NOMO-1 treated with dmso at 0.1 percent for 144 hours (cell line): ENCODE measurements at regions not wholly inside any gene's neighbourhood (a gene's known extent, or its start where the extent isn't known, plus 50 kb on each side); places are given as distances from the start of the nearest gene placed in this dataset.

ENCODE experiments used
- DNase-seq: peaks from one replicate; lab custom pipeline; 2025; ENCODE audit not compliant: unreplicated experiment; lab: John Stamatoyannopoulos, UW

DNA sequence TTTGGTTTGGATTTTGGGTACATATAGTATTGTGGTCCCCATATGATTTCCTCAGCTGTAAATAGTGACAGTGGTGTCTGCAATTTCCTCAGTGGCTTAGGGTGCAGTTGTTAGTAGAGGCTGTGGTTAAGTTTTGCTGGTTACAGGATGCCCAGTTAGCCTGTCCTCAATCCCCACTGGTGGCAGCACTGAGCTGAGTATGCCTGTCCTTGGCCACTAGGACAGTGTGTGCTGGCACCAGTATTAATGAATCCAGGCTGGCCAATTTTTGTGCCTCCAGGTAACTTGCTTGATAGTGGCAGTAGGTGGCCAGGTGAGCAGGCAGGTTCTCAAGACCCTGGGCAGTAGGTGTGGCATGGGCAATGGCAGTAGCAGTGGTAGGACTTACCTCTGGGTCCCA is 973.1 kb downstream of the TMEM182 start:
- no peak for DNase-seq

DNA sequence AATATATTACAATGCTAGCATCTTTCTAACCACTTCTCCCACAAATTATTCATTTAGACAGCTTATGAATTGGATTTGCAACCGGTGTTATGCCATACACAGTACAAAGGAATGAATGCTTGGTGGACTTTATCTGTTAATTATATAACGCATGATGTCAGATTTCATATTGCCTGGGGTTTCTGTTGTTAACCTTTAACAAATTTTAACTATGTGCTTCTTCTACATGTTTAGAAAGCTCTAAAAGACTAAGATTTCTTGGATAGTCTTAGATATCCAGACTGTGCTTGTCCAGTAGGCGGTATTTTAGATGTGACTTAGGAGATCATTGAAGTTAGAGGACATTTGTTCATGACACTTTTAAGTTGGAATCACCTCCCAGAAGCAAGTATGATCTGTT is 976.3 kb downstream of the TMEM182 start:
- DNase-seq = no peak

DNA sequence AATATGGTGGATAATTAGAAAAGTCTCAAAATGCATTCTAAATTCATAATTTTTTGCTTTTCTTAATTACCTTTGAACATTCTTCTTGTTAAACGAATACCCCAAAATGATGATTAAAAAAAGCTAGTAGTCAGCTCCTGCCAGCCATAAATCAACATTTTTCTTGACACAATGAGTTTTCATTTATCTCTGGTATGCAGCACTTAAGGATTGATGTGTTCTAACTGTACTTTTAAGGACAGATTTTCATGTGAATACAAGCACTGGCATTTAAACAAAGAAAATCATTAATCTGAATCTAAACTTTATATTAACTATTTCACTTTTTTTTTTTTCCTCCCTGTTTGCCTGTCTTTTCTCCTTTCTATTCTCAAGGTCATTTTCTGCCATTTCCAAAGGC is 976.8 kb downstream of the TMEM182 start:
- no peak for DNase-seq

DNA sequence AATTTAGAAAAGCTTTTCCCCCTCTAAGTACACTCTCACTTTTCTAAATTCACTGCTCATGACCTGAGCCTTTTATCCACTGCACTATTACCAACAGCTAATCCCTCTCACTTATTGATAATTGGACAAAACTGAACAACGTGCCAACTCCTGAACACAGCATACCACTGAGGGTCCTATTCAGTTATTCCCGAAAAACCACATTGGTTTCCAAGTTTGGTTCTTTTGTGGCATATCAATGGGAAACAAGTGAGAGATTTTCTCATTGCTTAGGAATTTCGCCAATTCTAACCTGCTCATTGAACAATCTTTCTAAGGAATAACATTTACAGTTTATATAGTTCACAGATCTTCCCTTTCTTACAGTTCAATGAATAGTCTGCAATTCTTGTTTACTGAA is 977.4 kb downstream of the TMEM182 start:
- no peak for DNase-seq

DNA sequence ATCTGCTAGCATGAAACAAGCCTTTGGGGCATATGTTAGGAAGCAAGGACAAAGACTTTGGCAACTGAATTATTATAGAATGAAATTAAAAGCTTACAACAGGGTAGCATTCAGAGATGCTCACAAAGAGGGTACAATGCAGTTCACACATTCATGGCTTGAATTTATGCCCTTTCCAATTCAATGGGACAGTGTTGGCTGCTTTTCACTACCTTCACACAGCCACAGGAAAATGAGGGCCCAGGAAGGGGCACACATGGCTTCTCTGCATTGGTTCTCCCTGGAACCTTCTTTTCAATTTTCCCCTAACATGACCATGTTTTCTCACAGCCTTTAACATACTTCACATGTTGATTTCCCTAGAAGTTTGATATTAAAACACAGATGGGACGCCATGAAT is 978.1 kb downstream of the TMEM182 start:
- DNase-seq = no peak

DNA sequence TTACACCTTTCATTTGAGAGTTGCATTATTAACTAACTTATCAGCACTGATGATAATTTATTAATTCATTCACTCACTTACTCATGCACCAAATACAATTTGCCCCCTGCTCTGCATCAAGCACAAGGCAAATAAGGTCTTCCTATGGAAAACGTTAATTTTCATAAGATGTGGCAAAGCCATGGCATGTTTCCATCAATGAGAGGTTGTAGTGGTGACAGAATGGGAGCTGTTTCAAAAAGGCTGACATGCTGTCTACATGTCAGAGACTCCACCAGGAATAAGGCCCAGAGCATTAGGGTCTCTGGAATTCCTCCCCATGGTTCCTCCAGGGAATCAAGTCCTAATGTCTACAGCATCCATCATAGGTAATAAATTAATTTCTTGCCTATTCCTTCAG is 978.8 kb downstream of the TMEM182 start:
- DNase-seq = no peak

DNA sequence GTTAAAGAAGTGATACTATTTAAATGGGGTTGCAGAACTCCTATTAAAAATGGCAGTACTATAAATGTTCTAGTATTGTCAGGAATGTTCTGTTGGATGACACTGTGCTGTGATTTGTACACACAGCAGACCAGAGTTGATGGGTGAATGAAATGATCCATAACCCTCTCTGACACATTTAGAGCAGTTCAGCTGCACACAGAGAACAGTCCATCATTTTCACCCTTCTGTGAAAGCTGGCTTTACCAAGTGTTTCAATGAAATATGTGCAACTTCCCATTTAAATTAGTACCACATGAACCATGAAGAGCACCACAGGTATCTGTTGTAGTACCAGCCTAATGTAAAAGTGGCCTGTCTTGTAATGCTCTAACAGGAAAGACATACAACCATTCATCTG is 981.4 kb downstream of the TMEM182 start:
- DNase-seq = no peak

GRCh38 chr2:103754530-103754929 is 992.7 kb downstream of the TMEM182 start:
- DNase-seq = no peak

GRCh38 chr2:103773884-103774283 is 1012.1 kb downstream of the TMEM182 start:
- DNase-seq = no peak

DNA sequence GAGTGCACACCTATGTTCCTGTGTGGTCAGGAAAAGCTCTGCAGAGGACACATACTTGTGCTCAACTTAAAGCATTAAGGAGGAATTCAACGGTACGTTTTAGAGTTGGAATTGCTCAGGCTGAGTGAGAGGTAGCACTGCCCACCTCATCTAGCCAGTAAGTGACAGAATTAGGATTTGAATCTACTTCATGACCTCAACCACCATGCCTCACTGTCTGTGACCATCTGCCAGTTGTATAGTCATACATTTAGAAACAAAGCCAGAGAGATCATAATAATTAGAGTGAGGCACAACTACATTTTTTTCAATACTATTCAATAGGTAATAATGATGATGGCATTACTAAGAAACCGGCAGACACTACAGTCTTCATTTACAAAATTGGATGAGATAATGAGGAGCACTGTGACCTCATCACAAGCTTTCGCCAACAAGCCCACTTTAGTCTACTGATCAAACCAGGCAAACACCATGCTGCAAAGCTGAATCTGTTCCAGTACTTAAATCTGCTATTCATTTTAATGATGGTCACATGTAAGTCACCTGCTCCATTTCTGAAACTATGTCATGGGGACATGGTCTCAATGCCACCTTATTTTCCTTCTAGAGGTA is 1018.4 kb downstream of the TMEM182 start:
- DNase-seq = no peak

- no peak for DNase-seq
Measured at GRCh38 chr2:103781313-103781712, 1019.5 kb downstream of the TMEM182 start.

DNA sequence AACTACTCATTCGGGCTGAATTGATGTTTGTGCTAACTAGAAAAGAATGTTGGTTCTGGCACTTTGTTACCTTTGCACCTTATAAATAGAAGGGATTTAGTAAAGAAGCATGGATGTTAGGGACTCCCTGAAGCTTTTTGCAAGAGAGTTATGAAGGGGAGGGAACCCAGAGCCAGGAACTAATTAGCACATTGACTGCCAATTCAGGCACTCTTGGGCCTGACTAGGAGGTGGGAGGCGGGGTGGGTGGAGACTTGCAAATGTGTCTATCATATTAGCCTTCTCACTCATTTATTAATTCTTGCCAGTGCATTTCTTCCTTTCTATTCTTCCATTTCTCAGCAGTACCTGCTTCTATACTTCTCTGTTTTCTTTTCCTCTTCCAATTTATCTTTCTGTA is 1022.4 kb downstream of the TMEM182 start:
- DNase-seq = no peak

- DNase-seq = no peak
Measured at GRCh38 chr2:103785432-103785831, 1023.6 kb downstream of the TMEM182 start.

- DNase-seq = no peak
Measured at GRCh38 chr2:103785956-103786355, 1024.1 kb downstream of the TMEM182 start.

DNA sequence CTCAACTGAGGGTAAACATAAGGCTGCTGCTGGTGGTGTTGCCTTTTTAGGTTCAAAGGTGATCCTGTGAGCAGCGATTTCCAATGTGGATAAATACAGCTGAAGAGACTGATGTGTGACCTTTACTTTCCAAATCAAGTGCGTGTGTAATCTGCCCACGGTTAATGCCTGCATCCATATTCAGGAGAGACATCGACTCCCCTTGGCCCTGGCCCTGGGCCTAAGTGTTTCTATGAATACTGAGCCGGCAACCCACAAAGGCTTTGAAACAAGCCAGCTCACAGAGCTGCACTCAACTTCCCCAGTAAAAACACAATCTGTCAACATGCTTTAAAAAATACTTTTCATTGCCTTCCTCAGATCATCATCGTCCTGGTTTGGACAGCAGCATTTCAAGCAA is 1026.6 kb downstream of the TMEM182 start:
- no peak for DNase-seq

DNA sequence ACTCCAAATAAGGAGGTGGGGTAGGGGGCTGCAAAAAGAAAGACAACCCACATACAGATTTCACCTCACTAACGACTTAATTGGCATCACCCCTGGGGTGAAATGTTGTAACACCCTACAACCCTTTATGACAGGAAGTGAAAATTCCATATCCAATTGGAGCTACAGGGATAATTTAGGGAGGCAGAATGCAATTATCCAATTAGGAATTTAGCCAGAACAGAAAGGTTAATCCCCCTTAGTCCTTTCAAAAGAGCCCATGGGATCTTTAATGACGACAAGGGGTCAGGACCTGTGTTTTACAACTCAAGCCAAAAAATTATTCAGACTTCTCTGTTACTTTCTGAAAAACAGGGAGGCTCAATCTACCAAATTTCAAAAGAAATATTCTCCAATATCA is 1027.1 kb downstream of the TMEM182 start:
- DNase-seq = no peak

DNA sequence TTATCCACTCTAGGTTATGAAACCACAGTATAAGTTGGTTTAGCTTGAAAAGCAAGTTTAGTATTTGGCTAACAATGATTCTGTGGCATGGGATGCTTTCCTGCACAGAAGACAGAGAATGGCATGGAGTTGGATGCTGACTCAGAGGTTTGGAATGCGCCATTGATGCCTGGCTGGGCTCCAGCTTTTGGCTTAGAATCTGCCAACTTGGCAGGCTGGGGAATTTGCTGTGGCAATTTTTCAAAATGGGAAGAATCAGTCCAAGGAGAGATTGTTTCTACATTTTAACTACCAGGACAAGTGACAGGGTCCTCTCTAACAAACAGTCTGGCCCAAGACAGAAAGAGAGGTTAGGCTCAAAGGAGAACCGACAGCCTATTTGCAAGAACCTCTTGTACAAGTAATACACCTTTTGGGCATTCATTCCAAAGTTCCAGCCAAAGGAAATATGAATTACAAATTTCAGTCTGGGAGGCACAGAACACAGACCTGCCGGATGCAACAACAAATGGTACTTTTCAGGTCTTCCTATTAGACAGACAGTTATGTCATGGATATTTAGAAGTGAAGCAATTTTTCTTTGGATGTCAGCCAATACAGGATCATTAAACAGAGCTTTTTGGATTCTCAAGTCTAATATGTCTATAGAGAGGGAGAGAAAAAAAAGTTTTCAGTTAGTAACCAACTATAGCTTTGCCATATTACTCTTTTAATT is 1027.7 kb downstream of the TMEM182 start:
- no peak for DNase-seq

GRCh38 chr2:103792042-103792441 is 1030.2 kb downstream of the TMEM182 start:
- DNase-seq = no peak

- DNase-seq = no peak
Measured at GRCh38 chr2:103798291-103798690, 1036.5 kb downstream of the TMEM182 start.

GRCh38 chr2:103804013-103804412 is 1042.2 kb downstream of the TMEM182 start:
- no peak for DNase-seq

- no peak for DNase-seq
Measured at GRCh38 chr2:103805746-103806145, 1043.9 kb downstream of the TMEM182 start.

DNA sequence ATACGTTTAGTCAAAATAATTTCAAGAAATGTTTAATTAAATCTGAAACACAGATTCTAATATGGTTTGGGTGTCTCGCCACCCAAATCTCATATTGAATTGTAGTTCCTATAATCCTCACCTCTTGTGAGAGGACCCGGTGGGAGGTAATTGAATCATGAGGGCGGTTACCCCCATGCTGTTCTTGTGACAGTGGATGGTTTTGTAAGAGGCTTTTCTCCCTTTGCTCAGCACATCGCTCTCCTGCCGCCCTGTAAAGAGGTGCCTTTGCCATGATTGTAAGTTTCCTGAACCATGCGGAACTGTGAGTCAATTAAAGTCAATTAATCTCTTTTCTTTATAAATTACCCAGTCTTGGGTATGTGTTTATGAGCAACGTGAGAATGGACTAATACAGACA is 1045.1 kb upstream of the POU3F3 start:
- DNase-seq = no peak

DNA sequence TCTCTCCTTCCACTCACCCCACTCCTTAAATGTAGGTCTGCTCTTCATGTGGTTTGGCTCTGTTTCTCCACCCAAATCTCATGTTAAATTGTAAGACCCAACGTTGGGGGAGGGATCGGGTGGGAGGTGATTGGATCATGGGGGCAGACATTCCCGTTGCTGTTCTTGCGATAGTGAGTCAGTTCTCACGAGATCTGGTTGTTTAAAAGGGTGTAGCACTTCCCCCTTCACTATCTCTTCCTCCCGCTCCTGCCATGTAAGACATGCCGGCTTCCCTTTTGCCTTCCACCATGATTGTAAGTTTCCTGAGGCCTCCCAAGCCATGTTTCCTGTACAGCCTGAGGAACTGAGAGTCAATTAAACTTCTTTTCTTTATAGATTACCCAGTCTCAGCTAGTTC is 1044.5 kb upstream of the POU3F3 start:
- DNase-seq = no peak
